ENCODE measurements at regions not wholly inside any gene's neighbourhood (a gene's known extent, or its start where the extent isn't known, plus 50 kb on each side); places are given as distances from the start of the nearest gene placed in this dataset.

GRCh38 chr1:22387919-22388580, 63.6 kb upstream of the ZBTB40 start:
- no peak for DNase-seq

DNA sequence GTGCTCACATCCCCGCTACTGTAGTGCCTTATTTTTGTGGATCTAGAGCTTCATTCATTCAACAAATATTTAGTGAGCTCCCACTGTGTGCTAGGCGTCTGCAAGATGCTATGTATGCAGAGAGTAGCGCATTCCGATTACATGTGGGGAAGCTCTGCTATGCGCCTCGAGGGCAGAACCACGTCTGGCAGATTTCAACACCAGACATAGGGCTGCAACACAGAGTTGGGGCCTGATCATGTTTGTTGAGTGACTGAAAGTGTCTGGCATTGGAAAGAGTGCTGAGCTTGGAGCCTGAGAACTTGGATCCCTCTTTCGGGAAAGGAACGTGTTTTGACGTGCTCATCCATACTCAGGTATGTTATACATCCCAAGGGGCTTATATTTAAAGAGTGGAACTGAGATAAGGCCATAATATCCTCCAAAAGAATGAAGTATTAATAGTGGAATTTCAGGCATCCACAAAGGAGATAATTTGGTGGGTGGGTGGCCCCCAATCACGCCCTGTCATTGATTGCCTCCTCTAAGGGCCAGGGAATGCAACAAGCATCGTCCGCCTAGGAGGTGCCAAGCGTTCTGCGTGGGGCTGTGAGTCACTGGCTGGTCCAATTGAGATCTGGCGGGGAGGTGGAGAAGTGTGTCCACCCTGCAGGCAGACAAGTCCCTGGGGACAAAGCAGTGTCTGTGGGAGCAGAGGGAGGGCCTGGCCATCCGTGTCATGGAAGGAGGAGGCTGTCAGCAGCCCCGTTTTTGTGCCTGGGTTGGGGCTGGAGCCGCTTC, 62.8 kb upstream of the ZBTB40 start:
- no peak for DNase-seq

DNA sequence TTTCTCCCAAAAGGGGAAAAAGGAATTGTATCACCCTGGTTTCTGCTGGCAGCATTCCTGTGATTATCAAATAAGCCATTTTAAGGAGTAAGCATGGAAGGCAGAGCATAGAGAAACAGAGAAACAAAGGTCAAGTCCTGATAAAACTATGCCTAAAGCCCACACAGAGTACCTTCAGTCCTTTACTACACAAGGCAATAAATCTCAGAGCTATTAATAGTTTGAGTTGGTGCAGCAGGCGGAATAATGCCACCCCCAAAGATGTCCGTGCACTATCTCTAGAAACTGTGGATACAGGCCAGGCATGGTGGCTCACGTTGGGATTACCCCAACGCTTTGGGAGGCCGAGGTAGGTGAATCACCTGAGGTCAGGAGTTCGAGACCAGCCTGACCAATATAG, 58.1 kb upstream of the ZBTB40 start:
- DNase-seq, result no peak

DNA sequence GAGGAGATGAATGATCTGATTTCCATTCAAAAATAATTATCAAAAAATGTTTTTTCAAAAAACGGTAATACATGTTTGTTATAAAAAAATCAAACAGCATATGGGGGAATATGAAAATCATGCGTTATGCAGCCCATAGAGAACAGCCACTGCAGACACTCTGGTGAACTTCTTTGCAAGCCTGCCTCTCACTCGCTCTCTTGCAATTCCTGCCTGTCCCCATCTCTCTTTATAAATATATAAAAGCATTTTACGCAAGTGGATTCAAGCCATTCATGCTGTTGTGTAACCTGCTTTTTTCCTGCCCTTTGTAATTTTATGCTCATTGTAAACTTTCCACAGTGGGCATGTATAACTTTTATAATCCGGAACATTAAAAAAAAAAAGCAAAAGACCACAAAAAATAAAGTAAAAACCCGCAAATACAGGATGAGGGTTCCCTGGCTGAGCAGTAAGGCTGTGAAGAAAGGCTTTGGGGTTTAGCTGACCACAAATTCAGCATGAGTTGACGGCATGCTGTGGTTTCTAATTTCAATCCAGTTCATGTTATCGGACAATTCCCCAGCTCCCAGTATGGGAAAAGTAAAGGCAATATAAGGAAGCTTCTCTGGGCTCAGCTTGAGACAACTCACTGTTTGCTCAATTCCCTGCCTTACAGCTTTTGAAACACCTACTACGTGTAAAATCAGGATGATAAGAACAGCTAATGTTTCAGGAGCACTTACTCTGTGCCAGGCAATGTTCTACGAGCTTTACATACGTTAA, 52.8 kb upstream of the ZBTB40 start:
- no peak for DNase-seq

- no peak for DNase-seq
Measured at GRCh38 chr1:22399421-22400091, 52.1 kb upstream of the ZBTB40 start.

All from activated CD8-positive, alpha-beta memory T cell treated with anti-CD3 and anti-CD28 coated beads, Interleukin-2, amount 50 U/mL, for 48 hours (primary cell).